K562 (cell line): ENCODE measurements at regions not wholly inside any gene's neighbourhood (a gene's known extent, or its start where the extent isn't known, plus 50 kb on each side); places are given as distances from the start of the nearest gene placed in this dataset.

Experiments
- ATAC-seq: fragments of 200-7000 bp; cut with Tn5 transposase; 3 replicates; pipeline ENCODE4 v1.9.1; 2020; ENCODE audit warnings: moderate library complexity
- BruUV-seq: library from RNA; stranded (reverse); fragments of 400-500 nt; replicated peaks from 2 replicates; lab custom pipeline; 2021; lab: Mats Ljungman, UMichigan
- CTCF ChIA-PET: fragments of 300-600 bp; formaldehyde crosslinking; extraction: SDS; loops from one replicate; lab custom pipeline; 2021; ENCODE audit warnings: low intra/inter-chr PET ratio; lab: Yijun Ruan, JAX
- POLR2A ChIA-PET: fragments of 300-600, 350-650 bp; sonication (Branson Sonifier 250); formaldehyde crosslinking; extraction: SDS; loops from one replicate; lab custom pipeline; 2021; ENCODE audit warnings: antibody characterized with exemption, inconsistent platforms; lab: Yijun Ruan, JAX
- DNase-seq, 4 experiments: peaks; one replicate each; pipeline versions ENCODE4 v3.0.0 to v3.0.0-alpha.2; 2011 to 2018; ENCODE audit warnings: low spot score in 3 of 4, mixed read lengths in 3 of 4; ENCODE audit errors: extremely low read depth in 1 of 4
- FAIRE-seq: peaks from 2 replicates; lab custom pipeline; 2011; peaks lifted over from hg19 to GRCh38; lab: Jason Lieb, UNC
- H2AFZ ChIP-seq: 2 replicates; pipeline ENCODE4 v1.6.0; 2011; ENCODE audit warnings: low read depth, low read length, control low read depth, inconsistent platforms
- H3K27ac ChIP-seq: fragments of 200-600 bp; 3 replicates; pipeline ENCODE4 v1.8.0; 2011; ENCODE audit warnings: low read depth, mild to moderate bottlenecking, control low read depth, inconsistent platforms, low read length, moderate library complexity, mixed read lengths; ENCODE audit errors: extremely low read depth
- H3K27me3 ChIP-seq, 2 experiments: fragments of 300-600 bp in 1 of 2; 2 replicates in 1 of 2; 3 replicates in 1 of 2; pipeline versions ENCODE4 v1.6.0 to v1.8.0; 2011; ENCODE audit warnings: inconsistent platforms in 2 of 2, low read length in 2 of 2, mild to moderate bottlenecking in 1 of 2, mixed read lengths in 1 of 2, moderate library complexity in 1 of 2; ENCODE audit not compliant: control insufficient read depth in 2 of 2, insufficient read depth in 2 of 2
- H3K36me3 ChIP-seq: fragments of 300-600 bp; 3 replicates; pipeline ENCODE4 v1.8.0; 2011; ENCODE audit warnings: mild to moderate bottlenecking, low read length, inconsistent platforms; ENCODE audit not compliant: control insufficient read depth, insufficient read depth
- H3K4me1 ChIP-seq, 2 experiments: fragments of 200-600 bp in 1 of 2; replicated peaks in 1 of 2; 2 replicates in 1 of 2; 3 replicates in 1 of 2; pipeline versions ENCODE4 v1.5.1 to v1.8.0; 2011; ENCODE audit warnings: inconsistent platforms in 2 of 2, low read length in 2 of 2, mild to moderate bottlenecking in 1 of 2, mixed read lengths in 1 of 2, moderate library complexity in 1 of 2; ENCODE audit not compliant: control insufficient read depth in 2 of 2, insufficient read depth in 2 of 2
- H3K4me2 ChIP-seq: 2 replicates; pipeline ENCODE4 v1.6.1; 2011; ENCODE audit warnings: low read length, control low read depth, inconsistent platforms, mixed read lengths; ENCODE audit not compliant: insufficient read depth
- H3K4me3 ChIP-seq: fragments of 200-600 bp; sonication (generic), shearing (Covaris generic); 2 replicates; pipeline ENCODE4 v1.5.1; 2016; ENCODE audit warnings: control low read depth, inconsistent platforms
- H3K79me2 ChIP-seq: fragments of 200-600 bp; 3 replicates; pipeline ENCODE4 v1.8.0; 2011; ENCODE audit warnings: low read length, inconsistent platforms; ENCODE audit not compliant: control insufficient read depth, insufficient read depth
- H3K9ac ChIP-seq, 2 experiments: 2 replicates each; pipeline versions ENCODE4 v1.6.0 to v1.6.1; 2011; ENCODE audit warnings: low read depth in 2 of 2, low read length in 2 of 2, control low read depth in 1 of 2, inconsistent platforms in 1 of 2, mild to moderate bottlenecking in 1 of 2, mixed read lengths in 1 of 2; ENCODE audit not compliant: insufficient read depth in 1 of 2
- H3K9me1 ChIP-seq: one replicate; pipeline ENCODE4 v1.6.0; 2011; ENCODE audit warnings: inconsistent platforms, mild to moderate bottlenecking, low read length, moderate library complexity; ENCODE audit not compliant: control insufficient read depth, insufficient read depth
- H3K9me3 ChIP-seq: replicated peaks from 2 replicates; pipeline ENCODE4 v1.5.1; 2011; ENCODE audit warnings: low read depth, low read length, inconsistent platforms; ENCODE audit not compliant: control insufficient read depth, insufficient read depth
- H4K20me1 ChIP-seq: replicated peaks from 2 replicates; pipeline ENCODE4 v1.6.1; 2011; ENCODE audit warnings: low read length, inconsistent platforms, mixed read lengths; ENCODE audit not compliant: control insufficient read depth, insufficient read depth
- BCOR ChIP-seq: fragments of 450-650 bp; IDR thresholded peaks from 2 replicates; pipeline ENCODE4 v1.6.1; 2016
- HEY1 ChIP-seq: fragments of 250-450 bp; sonication (Bioruptor Pico); IDR thresholded peaks from 2 replicates; pipeline ENCODE4 v1.5.0; 2020; ENCODE audit warnings: mild to moderate bottlenecking, moderate library complexity, borderline replicate concordance
- NR2F6 ChIP-seq: fragments of 450-650 bp; formaldehyde crosslinking; IDR thresholded peaks from 2 replicates; pipeline ENCODE4 v1.4.0; 2020; ENCODE audit warnings: mild to moderate bottlenecking
- PTTG1 ChIP-seq: fragments of 450-650 bp; IDR thresholded peaks from 2 replicates; pipeline ENCODE4 v1.6.1; 2016; ENCODE audit warnings: low read depth, mild to moderate bottlenecking, missing genetic modification characterization, missing compliant biosample characterization
- SRF ChIP-seq, 2 experiments: fragments of 250-450, 450-650 bp in 1 of 2; sonication (Bioruptor Pico) in 1 of 2; sonication (generic) in 1 of 2; formaldehyde crosslinking; IDR thresholded peaks; 2 replicates each; pipeline versions ENCODE4 v1.5.0 to v1.5.1; 2020 to 2022; ENCODE audit warnings: mild to moderate bottlenecking in 1 of 2, missing genetic modification reagents in 1 of 2
- TCF3 ChIP-seq: sonication (generic); formaldehyde crosslinking; IDR thresholded peaks from 2 replicates; pipeline ENCODE4 v1.4.0; 2020; ENCODE audit warnings: mild to moderate bottlenecking, missing genetic modification reagents
- THRAP3 ChIP-seq: fragments of 450-650 bp; IDR thresholded peaks from 2 replicates; pipeline ENCODE4 v1.6.1; 2016; ENCODE audit warnings: mild to moderate bottlenecking, inconsistent platforms, borderline replicate concordance
- ZNF644 ChIP-seq: fragments of 200-800 bp; sonication (Bioruptor generic); IDR thresholded peaks from 2 replicates; pipeline ENCODE4 v1.6.1; 2016; ENCODE audit warnings: low read depth, missing genetic modification characterization, missing compliant biosample characterization
- ZNF766 ChIP-seq: fragments of 200-800 bp; sonication (Bioruptor generic); conservative IDR thresholded peaks from 2 replicates; pipeline ENCODE4 v1.6.1; 2016; ENCODE audit warnings: missing genetic modification characterization, missing compliant biosample characterization
- WGBS: fragments of 100-300 bp; shearing (Covaris generic); methylation state at CpG from one replicate; pipeline ENCODE4 v1.1.6; 2016; ENCODE audit warnings: low coverage, mixed read lengths; ENCODE audit not compliant: insufficient coverage; ENCODE audit errors: missing lambda C conversion rate; 5-methylcytosine and 5-hydroxymethylcytosine counted together
- in situ Hi-C: fragments of 300-500 bp; cut with MboI; formaldehyde crosslinking; loops from 4 replicates; pipeline ENCODE4 v1.15.0; 2018; ENCODE audit warnings: inconsistent platforms, mixed read lengths
- intact Hi-C: fragments of 100-400 bp; cut with micrococcal nuclease; formaldehyde crosslinking; loops from 2 replicates; pipeline ENCODE4 v1.14.2; 2022

DNA sequence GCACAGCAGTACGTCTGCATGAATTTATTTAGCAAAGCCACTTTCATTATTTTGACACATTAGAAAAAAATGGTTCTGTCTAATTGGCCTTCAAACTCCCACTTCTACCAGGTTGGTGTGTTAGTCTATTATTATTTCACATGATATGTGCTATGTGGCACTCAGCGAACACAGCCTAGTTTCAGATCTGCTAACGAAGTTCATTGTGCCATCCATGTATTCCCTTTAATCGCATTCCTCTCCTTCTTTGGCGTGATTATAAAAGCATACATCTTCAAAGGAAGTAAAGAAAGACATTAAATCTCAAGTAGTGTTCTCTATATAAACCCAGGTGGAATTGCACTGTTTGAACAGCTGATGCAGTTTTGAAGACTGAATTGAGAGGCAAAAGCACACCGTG lies 96.4 kb upstream of the CACNA2D1 start:
- Histone ChIP-seq H3K9me3 (no peaks in the 10 kb centered on the region), H3K27ac (no peak overlapping the region), H2AFZ (no peak overlapping the region), H3K36me3 (no peaks in the 10 kb centered on the region), H3K4me2 (no peak overlapping the region), H3K4me3 (no peak overlapping the region), H4K20me1 (no peaks in the 10 kb centered on the region), H3K9me1 (no peaks in the 10 kb centered on the region), H3K79me2 (no peaks in the 10 kb centered on the region), H3K9ac (no peak overlapping the region), H3K4me1 (no peaks in the 10 kb centered on the region), H3K27me3 (no peaks in the 10 kb centered on the region)
- TF ChIP-seq SRF (CRISPR knock-in tag; IDR thresholded peaks at IDR 0.05), result no peak
- no peak for TF ChIP-seq ZNF766 (CRISPR knock-in tag)
- TF ChIP-seq TCF3, result no peak
- no peak for TF ChIP-seq HEY1 (CRISPR knock-in tag)
- TF ChIP-seq NR2F6, result no peak
- TF ChIP-seq ZNF644 (tag), result no peak
- no peak for TF ChIP-seq BCOR
- DNase-seq, result no peak
- POLR2A ChIA-PET, result no interaction called here
- ATAC-seq, result no peak
- no peak for FAIRE-seq
- CTCF ChIA-PET, result no interaction called here
- BruUV-seq, result no TSS peak
- in situ Hi-C loops, result no loop called here
- intact Hi-C loops, result no loop called here
- WGBS, result 0% methylated on average over 6 of the region's 6 CpGs

DNA sequence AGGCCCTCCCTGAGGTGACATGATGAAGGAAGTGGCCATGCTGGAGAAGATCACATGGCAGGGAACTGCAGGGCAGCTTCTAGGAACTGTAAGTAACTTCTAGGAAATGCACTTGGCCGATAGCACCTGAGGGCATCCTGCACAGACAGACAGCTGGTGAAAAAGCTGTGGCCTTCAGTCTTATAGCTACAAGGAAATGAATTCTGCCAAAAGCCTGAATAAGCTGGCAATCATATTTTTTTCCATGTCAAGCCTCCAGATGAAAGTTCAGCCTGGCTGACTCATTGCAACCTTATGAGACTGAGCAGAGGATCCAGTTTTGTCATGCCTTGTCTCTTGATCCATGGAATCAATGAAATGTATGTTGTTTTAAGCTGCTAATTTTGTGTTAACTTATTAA lies 91.1 kb upstream of the CACNA2D1 start:
- Histone ChIP-seq H3K79me2 (no peaks in the 10 kb centered on the region), H3K27ac (no peak overlapping the region), H4K20me1 (no peaks in the 10 kb centered on the region), H3K9me1 (no peaks in the 10 kb centered on the region), H3K27me3 (no peaks in the 10 kb centered on the region), H3K4me2 (no peak overlapping the region), H2AFZ (no peak overlapping the region), H3K9me3 (no peaks in the 10 kb centered on the region), H3K4me3 (no peak overlapping the region), H3K36me3 (no peaks in the 10 kb centered on the region), H3K9ac (no peak overlapping the region), H3K4me1 (no peaks in the 10 kb centered on the region)
- in situ Hi-C loops, result no loop called here
- CTCF ChIA-PET, result no interaction called here
- no TSS peak for BruUV-seq
- FAIRE-seq (no peak), ATAC-seq (no peak), DNase-seq (no peak)
- intact Hi-C loops, result no loop called here
- 0% methylated on average over 1 of the region's 1 CpG for WGBS
- POLR2A ChIA-PET, result no interaction called here
- TF ChIP-seq PTTG1, result no peak
- TF ChIP-seq THRAP3, result no peak
